ENCODE measurements at regions not wholly inside any gene's neighbourhood (a gene's known extent, or its start where the extent isn't known, plus 50 kb on each side); places are given as distances from the start of the nearest gene placed in this dataset.

DNA sequence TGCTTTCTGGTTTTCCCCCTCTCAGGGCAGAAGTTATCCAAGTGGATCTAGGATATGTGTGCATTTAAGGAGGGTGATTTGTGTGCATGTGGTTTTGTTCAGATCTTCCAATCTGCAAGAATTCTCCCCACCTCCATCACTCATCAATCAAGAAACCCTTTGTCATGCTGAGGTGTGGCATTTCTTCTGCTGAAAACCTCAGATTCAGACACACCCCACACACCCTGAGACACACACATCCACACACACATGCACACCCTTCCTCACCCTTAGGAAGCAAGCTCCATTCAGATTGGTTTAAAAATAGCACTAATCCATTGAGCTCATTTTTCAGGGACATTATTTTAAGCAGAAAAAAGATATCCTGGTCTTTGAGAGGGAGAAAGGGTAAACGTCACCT is 106.1 kb upstream of the HSD17B12 start:
- TF ChIP-seq, protein P1, sequence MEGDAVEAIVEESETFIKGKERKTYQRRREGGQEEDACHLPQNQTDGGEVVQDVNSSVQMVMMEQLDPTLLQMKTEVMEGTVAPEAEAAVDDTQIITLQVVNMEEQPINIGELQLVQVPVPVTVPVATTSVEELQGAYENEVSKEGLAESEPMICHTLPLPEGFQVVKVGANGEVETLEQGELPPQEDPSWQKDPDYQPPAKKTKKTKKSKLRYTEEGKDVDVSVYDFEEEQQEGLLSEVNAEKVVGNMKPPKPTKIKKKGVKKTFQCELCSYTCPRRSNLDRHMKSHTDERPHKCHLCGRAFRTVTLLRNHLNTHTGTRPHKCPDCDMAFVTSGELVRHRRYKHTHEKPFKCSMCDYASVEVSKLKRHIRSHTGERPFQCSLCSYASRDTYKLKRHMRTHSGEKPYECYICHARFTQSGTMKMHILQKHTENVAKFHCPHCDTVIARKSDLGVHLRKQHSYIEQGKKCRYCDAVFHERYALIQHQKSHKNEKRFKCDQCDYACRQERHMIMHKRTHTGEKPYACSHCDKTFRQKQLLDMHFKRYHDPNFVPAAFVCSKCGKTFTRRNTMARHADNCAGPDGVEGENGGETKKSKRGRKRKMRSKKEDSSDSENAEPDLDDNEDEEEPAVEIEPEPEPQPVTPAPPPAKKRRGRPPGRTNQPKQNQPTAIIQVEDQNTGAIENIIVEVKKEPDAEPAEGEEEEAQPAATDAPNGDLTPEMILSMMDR (IDR thresholded peaks at IDR 0.05; ENCODE audit: insufficient read depth, low read length), result no peak
- TF ChIP-seq GABPA (IDR thresholded peaks at IDR 0.05; ENCODE audit: low read depth), result no peak
- TF ChIP-seq, protein P2, sequence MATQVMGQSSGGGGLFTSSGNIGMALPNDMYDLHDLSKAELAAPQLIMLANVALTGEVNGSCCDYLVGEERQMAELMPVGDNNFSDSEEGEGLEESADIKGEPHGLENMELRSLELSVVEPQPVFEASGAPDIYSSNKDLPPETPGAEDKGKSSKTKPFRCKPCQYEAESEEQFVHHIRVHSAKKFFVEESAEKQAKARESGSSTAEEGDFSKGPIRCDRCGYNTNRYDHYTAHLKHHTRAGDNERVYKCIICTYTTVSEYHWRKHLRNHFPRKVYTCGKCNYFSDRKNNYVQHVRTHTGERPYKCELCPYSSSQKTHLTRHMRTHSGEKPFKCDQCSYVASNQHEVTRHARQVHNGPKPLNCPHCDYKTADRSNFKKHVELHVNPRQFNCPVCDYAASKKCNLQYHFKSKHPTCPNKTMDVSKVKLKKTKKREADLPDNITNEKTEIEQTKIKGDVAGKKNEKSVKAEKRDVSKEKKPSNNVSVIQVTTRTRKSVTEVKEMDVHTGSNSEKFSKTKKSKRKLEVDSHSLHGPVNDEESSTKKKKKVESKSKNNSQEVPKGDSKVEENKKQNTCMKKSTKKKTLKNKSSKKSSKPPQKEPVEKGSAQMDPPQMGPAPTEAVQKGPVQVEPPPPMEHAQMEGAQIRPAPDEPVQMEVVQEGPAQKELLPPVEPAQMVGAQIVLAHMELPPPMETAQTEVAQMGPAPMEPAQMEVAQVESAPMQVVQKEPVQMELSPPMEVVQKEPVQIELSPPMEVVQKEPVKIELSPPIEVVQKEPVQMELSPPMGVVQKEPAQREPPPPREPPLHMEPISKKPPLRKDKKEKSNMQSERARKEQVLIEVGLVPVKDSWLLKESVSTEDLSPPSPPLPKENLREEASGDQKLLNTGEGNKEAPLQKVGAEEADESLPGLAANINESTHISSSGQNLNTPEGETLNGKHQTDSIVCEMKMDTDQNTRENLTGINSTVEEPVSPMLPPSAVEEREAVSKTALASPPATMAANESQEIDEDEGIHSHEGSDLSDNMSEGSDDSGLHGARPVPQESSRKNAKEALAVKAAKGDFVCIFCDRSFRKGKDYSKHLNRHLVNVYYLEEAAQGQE (IDR thresholded peaks at IDR 0.05; ENCODE audit: insufficient replicate concordance, low read depth), result no peak
